KOPT-K1 (cell line): ENCODE measurements at regions not wholly inside any gene's neighbourhood (a gene's known extent, or its start where the extent isn't known, plus 50 kb on each side); places are given as distances from the start of the nearest gene placed in this dataset.

Source experiments
- H3K27ac ChIP-seq: fragments of 200-600 bp; sonication (generic); 2 replicates; pipeline ENCODE4 v1.5.1; 2016; ENCODE audit warnings: antibody characterized with exemption, mild to moderate bottlenecking, low read depth, low read length; ENCODE audit not compliant: poor library complexity, severe bottlenecking
- H3K36me3 ChIP-seq: fragments of 200-600 bp; sonication (generic); 2 replicates; pipeline ENCODE4 v1.5.1; 2017; ENCODE audit warnings: antibody characterized with exemption, mild to moderate bottlenecking, low read length, moderate library complexity; ENCODE audit not compliant: insufficient read depth
- H3K9me3 ChIP-seq: fragments of 200-600 bp; sonication (generic); 2 replicates; pipeline ENCODE4 v1.5.1; 2017; ENCODE audit warnings: antibody characterized with exemption, low read length, mild to moderate bottlenecking; ENCODE audit not compliant: insufficient read depth, poor library complexity, severe bottlenecking

DNA sequence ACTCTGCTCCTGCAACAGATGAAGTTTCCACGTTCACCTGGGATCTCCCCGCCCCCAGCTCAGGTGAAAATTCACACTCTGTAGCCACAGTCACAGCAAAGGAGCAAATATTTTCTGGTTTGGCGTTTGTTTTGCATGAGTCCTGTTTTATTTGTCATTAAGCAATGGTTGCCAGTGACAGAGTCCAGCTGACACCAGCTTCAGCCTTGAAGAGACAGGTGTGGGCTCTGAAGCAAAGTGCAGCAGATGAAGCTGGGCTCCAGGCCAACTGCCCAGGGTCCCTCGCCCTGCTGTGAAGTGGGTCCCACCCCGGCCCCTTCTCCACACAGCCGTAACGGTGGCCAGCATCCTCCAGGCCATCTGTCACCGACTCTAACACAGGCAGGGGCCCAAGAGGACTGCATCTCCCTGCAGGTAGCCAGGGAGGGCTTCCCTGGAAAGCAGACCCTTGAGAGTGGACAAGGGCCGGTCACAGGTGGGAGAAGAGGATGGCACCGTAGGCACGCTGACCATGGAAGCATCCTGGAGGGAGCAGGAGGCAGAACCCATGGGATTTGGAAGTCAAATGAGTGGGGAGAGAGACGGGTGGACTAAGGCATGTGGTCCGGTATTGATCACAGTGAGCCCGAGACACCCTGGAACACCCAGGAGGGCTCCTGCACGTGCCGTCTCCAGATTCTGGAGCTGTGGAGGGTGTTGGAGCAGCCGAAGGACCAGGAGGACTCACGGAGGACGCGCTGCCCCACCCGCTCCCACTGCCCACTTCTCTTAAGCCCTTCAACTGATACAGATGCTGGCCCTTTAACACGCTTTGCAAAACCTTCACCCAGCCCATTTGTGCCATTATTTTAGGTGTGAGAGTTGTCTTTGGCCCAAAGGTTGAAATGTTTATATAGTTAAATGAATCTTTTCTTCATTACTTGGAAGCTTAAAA lies 294.5 kb downstream of the BRD1 start:
- Histone ChIP-seq H3K27ac (no peak overlapping the region), H3K9me3 (peaks cover 7% of the 10 kb centered on the region), H3K36me3 (no peaks in the 10 kb centered on the region)

DNA sequence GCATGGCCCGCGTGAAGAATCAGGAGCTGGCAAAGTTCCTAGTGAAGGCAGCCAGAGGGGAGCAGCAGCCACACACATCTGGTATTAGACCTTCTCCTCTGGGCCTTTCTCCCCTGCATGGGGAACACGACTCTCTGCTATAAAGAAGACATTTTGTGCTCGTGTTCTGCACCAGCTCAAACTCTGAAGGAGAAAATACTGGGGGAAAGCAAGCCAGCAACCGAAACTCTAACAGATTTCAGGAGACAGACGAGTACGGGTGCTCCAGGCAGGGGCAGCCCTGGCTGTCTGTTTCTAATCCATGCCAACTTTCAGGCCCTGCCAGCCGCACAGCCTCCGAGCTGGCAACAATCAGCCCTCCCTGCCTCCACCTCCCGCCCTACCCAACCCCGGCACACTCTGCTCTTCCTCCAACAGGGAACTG lies 296.3 kb downstream of the BRD1 start:
- Histone ChIP-seq H3K36me3 (no peaks in the 10 kb centered on the region), H3K9me3 (peaks cover 7% of the 10 kb centered on the region), H3K27ac (no peak overlapping the region)

DNA sequence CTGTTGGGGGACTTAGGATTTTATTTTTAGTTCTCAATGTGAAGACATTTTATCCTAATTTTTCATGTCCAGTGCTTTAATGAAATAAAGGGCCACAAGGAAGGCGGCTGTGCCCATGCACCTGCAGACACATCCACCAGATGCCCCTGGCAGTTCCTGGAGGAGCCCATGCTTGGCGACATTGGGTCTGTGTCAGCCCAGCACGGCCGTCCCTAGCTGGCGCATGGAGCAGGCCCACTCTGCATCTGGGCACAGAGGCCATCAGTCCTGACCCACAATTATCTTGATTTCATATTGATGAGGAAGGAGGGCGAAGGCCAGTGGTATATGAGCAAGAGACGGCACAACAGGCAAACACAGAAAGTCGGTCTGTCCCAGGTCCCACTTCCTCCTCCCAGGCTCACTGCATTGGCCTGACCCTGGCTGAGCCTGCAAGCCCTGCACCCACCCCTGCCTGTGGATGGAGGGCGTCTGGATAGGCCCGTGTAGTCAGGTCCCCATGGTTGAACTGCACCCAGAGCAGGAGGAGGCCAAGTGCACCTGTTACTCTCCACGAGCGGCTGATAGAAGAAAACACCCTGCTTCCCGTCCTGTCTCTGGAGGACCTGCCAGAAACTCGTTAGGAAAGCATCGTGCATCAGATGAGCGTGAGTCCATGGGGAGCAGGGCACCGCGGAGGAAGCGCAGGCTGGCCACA lies 296.9 kb downstream of the BRD1 start:
- Histone ChIP-seq H3K9me3 (peaks cover 7% of the 10 kb centered on the region), H3K36me3 (no peaks in the 10 kb centered on the region), H3K27ac (no peak overlapping the region)

DNA sequence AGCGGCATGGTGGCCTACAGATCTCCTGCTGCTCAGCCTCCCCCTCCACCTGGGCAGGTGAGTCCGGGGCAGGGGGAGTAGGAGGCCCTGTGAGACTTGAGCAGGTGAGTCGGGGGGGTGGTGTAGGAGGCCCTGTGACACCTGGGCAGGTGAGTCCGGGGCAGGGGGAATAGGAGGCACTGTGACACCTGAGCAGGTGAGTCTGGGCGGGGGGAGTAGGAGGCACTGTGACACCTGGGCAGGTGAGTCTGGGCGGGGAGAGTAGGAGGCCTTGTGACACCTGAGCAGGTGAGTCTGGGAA lies 299.3 kb downstream of the BRD1 start:
- Histone ChIP-seq H3K36me3 (no peaks in the 10 kb centered on the region), H3K9me3 (peaks cover 7% of the 10 kb centered on the region), H3K27ac (no peak overlapping the region)

DNA sequence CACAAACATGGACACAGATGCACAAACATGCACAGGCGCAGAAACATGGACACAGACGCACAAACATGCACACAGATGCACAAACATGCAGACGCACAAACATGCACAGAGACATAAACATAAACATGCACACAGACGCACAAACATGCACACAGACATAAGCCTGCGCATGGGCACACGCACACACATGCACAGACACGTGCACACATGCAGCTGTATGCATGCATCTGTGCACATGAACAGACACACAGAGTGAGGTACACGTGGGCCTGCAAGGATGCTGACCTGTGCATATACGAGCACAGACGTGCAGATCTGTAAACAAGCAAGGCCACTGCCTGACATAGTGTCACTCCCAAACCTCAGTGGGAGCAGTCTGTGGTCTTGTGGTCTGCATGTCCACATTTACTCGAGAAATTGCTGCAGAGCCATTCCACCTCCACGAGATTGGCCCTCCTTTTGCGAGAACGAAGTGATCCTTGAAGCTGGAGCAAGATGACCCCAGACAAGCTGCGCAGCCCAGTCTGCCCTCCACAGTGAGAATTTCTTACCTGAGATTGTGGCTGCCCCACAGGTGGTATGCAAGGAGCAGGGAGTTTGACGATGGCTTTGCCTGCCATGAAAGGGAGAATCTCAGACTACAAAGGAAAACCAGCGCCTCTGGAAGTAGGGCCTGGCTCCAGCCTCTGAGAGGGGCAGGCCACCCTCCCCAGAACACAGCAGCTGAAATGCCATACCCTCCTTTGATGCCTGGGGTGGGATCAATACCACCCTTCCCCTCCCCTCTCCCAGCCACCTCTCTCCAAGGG lies 299.9 kb downstream of the BRD1 start:
- Histone ChIP-seq H3K27ac (no peak overlapping the region), H3K36me3 (no peaks in the 10 kb centered on the region), H3K9me3 (peaks cover 7% of the 10 kb centered on the region)

DNA sequence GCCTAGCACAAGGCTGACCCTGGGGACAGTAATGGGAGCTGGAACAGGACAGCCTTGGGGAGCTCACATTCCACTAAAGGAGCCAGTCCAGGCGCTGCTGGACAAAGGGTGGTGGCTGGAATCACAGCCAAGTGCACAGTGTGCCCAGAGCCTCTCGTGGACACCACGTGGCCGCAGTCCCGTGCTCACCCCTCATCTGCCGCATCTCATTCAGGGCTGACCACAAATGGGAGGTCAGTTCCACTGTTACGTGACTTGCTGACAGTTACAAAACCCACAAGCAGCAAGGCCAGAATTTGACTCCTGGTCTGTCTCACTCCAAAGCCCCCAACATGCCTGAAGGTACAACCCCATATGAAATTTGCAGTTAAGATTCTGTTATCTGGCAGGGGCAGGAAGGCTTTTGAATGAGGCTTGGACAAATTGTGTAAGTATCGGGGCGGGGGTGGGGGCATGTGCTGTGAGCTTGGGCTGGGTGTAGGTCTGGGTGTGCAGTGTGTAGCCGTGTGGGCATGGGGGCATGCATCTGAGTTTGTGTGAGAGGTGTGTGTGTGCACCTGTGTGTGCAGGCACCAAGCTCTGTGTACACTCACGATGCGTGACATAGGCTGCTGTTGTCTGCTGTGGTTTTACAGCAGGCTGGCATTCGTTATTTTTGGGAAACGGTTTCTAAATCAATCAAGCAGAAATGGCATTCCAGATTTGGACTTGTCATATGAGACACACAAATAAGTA lies 301.7 kb downstream of the BRD1 start:
- H3K36me3 ChIP-seq = no peaks in the 10 kb centered on the region
- peaks cover 7% of the 10 kb centered on the region for H3K9me3 ChIP-seq
- H3K27ac ChIP-seq = no peak overlapping the region

DNA sequence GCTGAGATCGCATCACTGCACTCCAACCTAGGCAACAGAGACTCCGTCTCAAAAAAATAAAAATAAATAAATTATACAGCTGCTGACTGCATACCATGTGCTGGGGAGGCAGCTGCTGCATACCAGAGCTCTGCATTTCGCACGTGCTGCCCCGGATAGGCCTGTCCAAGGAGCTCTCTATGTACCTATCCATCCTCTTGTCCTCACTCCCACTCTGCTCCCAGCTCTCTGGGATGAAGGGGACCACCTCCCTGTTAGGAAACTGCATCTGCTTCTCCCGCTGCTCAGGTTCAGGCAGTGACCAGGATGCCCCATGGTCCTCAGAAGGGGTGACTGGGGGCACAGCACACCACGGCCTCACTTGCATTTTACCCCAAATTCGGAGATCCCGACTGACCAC lies 302.3 kb downstream of the BRD1 start:
- peaks cover 7% of the 10 kb centered on the region for H3K9me3 ChIP-seq
- no peaks in the 10 kb centered on the region for H3K36me3 ChIP-seq
- H3K27ac ChIP-seq = no peak overlapping the region

DNA sequence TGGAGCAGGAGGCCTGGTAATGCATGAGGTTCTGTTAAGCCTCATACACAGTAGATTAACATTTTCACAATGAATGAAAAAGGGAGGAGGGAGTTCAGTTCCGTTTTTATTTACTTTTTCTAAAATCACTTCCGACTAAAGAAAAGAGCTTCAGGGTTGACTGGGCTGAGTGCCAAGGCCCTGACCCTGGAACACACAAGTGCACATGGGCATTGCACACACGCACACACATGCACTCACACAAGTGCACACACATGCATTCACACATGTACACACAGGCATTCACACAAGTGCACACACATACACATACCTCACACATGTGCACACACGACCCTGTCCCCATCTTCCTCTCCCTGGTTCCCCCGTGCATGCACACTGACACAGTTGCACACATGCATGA lies 303.3 kb downstream of the BRD1 start:
- no peak overlapping the region for H3K27ac ChIP-seq
- no peaks in the 10 kb centered on the region for H3K36me3 ChIP-seq
- peaks cover 5% of the 10 kb centered on the region for H3K9me3 ChIP-seq

DNA sequence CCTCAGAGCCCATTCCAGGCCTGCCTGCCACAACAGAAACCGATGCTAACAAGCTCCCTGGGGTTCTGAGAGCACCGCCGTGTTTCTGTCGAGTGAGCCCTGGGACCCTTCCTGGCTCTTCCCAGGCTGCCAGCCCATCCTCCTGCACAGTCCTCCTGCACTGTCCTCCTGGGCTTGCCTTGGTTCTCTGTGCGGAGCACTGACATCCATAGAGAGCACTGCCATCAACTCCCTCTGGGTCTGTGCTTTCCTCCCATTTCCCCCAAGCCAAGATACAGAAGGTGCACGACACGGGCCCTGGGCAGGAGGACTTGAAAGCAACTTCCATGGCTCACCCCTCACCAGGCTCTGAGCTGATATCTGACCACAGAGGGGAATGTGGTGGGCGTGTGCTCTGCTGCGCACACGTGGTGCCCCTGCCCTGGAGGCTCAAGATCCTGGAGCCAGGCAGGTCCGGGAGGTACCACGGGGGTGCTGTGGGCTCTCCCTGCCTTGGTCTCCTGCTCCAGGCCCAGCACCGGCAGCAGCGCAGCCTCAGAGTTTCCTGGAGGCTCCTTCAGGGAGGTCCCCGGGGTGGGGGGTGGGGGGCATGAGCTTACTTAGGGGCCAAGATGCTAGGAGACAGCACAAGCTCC lies 304.2 kb downstream of the BRD1 start:
- no peaks in the 10 kb centered on the region for H3K9me3 ChIP-seq
- H3K36me3 ChIP-seq = no peaks in the 10 kb centered on the region
- no peak overlapping the region for H3K27ac ChIP-seq

DNA sequence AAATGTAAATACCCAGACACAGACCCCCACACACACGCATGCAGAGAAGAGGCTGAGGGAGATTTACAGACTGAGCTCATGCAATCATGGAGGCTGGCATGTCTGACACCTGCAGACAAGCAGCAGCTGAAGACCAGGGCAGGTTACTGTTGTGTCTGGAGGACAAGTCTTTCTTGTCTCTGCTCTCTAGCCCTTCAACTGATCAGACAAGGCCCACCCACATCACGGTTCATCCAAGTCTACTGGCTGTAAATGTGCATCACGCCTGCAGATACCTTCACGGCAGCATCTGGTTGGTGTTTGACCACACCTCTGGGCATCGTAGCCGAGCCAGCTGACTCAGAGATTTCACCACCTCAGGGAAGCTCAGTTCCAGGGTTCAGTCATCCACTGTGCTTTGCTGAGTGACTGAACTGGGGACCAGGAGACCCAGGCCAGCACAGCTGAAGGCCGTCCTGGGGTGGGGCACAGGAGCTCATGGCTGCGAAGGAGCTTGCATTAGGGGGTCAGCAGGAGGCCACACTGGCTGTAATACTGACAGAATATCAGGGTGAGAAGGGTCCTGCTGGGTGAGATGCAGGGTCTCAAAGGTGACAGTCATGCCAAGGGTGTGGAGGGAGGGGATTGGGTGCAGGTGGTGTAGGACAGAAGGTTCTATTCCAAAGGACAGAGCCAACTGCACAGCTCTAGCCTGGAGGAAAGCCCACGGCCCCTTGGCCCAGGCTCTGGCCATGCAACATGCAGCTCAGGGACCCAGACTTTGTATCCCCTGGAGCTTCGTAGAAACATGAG lies 304.9 kb downstream of the BRD1 start:
- no peaks in the 10 kb centered on the region for H3K9me3 ChIP-seq
- no peak overlapping the region for H3K27ac ChIP-seq
- no peaks in the 10 kb centered on the region for H3K36me3 ChIP-seq

DNA sequence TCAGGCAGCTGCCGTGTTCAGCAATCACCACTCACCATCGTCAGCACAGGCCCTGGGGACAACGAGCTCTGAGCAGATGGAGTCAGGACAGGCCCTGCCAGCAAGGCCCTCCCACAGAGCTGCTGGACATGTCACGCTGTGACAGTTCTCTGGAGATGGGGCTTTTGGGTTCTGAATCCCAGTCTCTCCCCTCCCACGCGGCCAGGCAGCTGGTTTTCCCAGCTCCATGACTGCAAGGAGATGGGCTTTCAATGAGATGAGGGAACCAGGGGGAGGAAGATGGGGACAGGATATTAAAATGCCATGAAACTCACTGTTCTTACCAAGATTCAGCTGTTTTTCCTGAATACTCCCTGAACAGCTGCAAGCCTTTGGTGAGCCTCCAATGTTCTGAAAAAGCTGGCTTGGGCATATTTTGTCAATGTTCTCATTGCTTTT lies 305.9 kb downstream of the BRD1 start:
- no peaks in the 10 kb centered on the region for H3K36me3 ChIP-seq
- H3K27ac ChIP-seq = no peak overlapping the region
- H3K9me3 ChIP-seq = no peaks in the 10 kb centered on the region

DNA sequence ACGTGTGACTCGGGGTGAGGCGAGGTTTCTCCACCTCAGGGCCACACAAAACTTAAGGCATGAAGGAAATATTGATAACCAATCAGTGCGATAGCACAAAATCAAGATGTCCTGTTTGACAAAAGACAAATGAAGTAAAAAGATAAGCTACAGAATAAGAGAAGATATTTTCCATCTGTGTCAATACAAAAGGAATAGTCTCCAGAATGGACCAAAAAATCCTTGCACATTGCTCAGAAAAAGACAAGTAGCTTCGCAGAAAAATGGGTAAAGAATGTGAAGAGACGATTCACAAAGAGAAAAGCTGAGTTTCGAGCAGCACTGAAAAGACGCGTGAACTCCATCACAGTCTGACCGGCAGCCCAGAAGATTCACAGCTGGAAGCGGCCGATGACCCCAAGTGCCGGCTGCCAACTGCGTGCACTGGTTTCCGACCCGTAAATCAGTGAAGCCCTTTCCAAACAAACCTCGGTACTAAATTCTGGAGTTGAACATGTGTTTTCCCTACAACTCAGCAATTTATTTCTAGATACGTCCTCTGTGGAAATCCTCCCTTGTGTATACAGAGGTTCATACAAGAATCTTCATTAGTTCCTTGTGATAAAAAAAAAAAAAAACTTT lies 308.4 kb downstream of the BRD1 start:
- Histone ChIP-seq H3K9me3 (no peaks in the 10 kb centered on the region), H3K36me3 (no peaks in the 10 kb centered on the region), H3K27ac (no peak overlapping the region)

DNA sequence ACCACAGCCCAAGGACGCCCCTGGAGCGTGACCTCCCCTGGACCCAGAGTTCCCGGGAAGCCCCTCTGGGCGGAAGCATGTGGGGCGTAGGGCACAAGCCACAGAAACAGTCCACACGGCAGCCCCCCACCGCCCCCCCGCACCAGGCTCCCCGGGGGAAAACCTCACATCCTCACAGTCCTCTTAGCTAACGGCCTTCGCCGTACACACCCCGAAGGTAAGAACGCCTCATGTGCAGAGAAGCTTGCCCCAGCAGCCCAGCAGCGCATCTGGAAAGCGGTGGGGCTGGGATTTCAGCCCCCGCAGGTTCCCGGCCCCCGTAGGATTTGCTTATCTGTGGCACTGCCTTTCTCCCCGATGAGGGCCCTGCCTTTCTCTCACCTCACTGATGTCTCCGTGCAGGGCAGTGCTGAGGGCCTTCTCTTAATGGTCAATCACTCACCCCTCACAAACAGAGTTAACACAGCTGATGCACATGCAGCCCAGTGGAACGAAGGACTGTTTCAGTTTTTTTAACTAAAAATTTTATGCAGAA lies 309.2 kb downstream of the BRD1 start:
- no peak overlapping the region for H3K27ac ChIP-seq
- H3K9me3 ChIP-seq = no peaks in the 10 kb centered on the region
- no peaks in the 10 kb centered on the region for H3K36me3 ChIP-seq
